HEK293 (cell line): ENCODE measurements at regions not wholly inside any gene's neighbourhood (a gene's known extent, or its start where the extent isn't known, plus 50 kb on each side); places are given as distances from the start of the nearest gene placed in this dataset.

Experiments used
- CTCF ChIA-PET: fragments of 350-600 bp; formaldehyde crosslinking; extraction: SDS; loops from one replicate; lab custom pipeline; 2021; ENCODE audit warnings: antibody characterized with exemption; lab: Yijun Ruan, JAX
- POLR2A ChIA-PET: fragments of 300-600 bp; formaldehyde crosslinking; extraction: SDS; loops from one replicate; lab custom pipeline; 2020; ENCODE audit warnings: antibody characterized with exemption, inconsistent platforms; lab: Yijun Ruan, JAX
- H3K27ac ChIP-seq: fragments of 200-500 bp; sonication (Bioruptor generic); 2 replicates; pipeline ENCODE4 v1.5.1; 2014; ENCODE audit warnings: low read depth, low read length, control low read depth, inconsistent platforms; ENCODE audit errors: extremely low read depth
- H3K36me3 ChIP-seq, 2 experiments: fragments of 200-500 bp in 1 of 2; sonication (Bioruptor generic) in 1 of 2; 1 replicate in 1 of 2; 2 replicates in 1 of 2; pipeline ENCODE4 v1.5.1; 2014 to 2017; ENCODE audit warnings: inconsistent platforms in 2 of 2, low read length in 2 of 2; ENCODE audit not compliant: control insufficient read depth in 2 of 2, insufficient read depth in 1 of 2
- H3K4me1 ChIP-seq: fragments of 200-500 bp; sonication (Bioruptor generic); 2 replicates; pipeline ENCODE4 v1.5.1; 2014; ENCODE audit warnings: mild to moderate bottlenecking, low read length, inconsistent platforms; ENCODE audit not compliant: control insufficient read depth, insufficient read depth
- H3K4me3 ChIP-seq: 2 replicates; pipeline ENCODE4 v1.5.1; 2011; ENCODE audit warnings: low read depth, mild to moderate bottlenecking, control low read depth, low read length, moderate library complexity
- H3K9me3 ChIP-seq: fragments of 200-500 bp; sonication (Bioruptor generic); 2 replicates; pipeline ENCODE4 v1.5.1; 2014; ENCODE audit warnings: low read depth, low read length, inconsistent platforms; ENCODE audit not compliant: control insufficient read depth, insufficient read depth
- HOXA7 ChIP-seq: sonication (generic); formaldehyde crosslinking; IDR thresholded peaks from 2 replicates; pipeline ENCODE4 v1.8.1; 2022; ENCODE audit warnings: missing genetic modification reagents, borderline replicate concordance
- OSR2 ChIP-seq: fragments of 450-650 bp; formaldehyde crosslinking; IDR thresholded peaks from 2 replicates; pipeline ENCODE4 v1.5.1; 2016; ENCODE audit warnings: missing biosample characterization, missing genetic modification characterization
- PRDM1 ChIP-seq: fragments of 450-650 bp; formaldehyde crosslinking; IDR thresholded peaks from 2 replicates; pipeline ENCODE4; 2016; ENCODE audit warnings: missing biosample characterization, missing genetic modification characterization
- SCRT1 ChIP-seq: fragments of 450-650 bp; formaldehyde crosslinking; IDR thresholded peaks from 2 replicates; pipeline ENCODE4 v1.5.1; 2016; ENCODE audit warnings: missing biosample characterization, missing genetic modification characterization, borderline replicate concordance
- TRIM28 ChIP-seq: IDR thresholded peaks from 2 replicates; pipeline ENCODE4 v1.6.1; 2011; ENCODE audit warnings: low read length, control low read depth, borderline replicate concordance
- WT1 ChIP-seq: fragments of 450-650 bp; formaldehyde crosslinking; IDR thresholded peaks from 2 replicates; pipeline ENCODE4 v1.5.1; 2016; ENCODE audit warnings: missing biosample characterization, missing genetic modification characterization
- ZBTB8A ChIP-seq: fragments of 450-650 bp; formaldehyde crosslinking; IDR thresholded peaks from 2 replicates; pipeline ENCODE4 v1.5.1; 2016; ENCODE audit warnings: missing biosample characterization, missing genetic modification characterization
- ZNF114 ChIP-seq: fragments of 450-650 bp; formaldehyde crosslinking; IDR thresholded peaks from 2 replicates; pipeline ENCODE4 v1.5.0; 2017; ENCODE audit warnings: missing biosample characterization, missing genetic modification characterization
- ZNF133 ChIP-seq: fragments of 450-650 bp; formaldehyde crosslinking; IDR thresholded peaks from 2 replicates; pipeline ENCODE4 v1.5.1; 2016; ENCODE audit warnings: missing biosample characterization, missing genetic modification characterization
- ZNF19 ChIP-seq: fragments of 450-650 bp; formaldehyde crosslinking; IDR thresholded peaks from 2 replicates; pipeline ENCODE4; 2016; ENCODE audit warnings: missing biosample characterization, missing genetic modification characterization, low read depth
- ZNF311 ChIP-seq: fragments of 450-650 bp; formaldehyde crosslinking; IDR thresholded peaks from 2 replicates; pipeline ENCODE4 v1.5.1; 2017; ENCODE audit warnings: missing biosample characterization, missing genetic modification characterization, borderline replicate concordance
- ZNF404 ChIP-seq: fragments of 450-650 bp; formaldehyde crosslinking; IDR thresholded peaks from 2 replicates; pipeline ENCODE4 v1.5.1; 2017; ENCODE audit warnings: missing biosample characterization, missing genetic modification characterization
- ZNF473 ChIP-seq: fragments of 450-650 bp; formaldehyde crosslinking; IDR thresholded peaks from 2 replicates; pipeline ENCODE4 v1.5.1; 2017; ENCODE audit warnings: missing biosample characterization, missing genetic modification characterization
- ZNF48 ChIP-seq: fragments of 450-650 bp; formaldehyde crosslinking; IDR thresholded peaks from 2 replicates; pipeline ENCODE4 v1.5.1; 2016; ENCODE audit warnings: missing biosample characterization, missing genetic modification characterization
- ZNF530 ChIP-seq: fragments of 450-650 bp; formaldehyde crosslinking; IDR thresholded peaks from 2 replicates; pipeline ENCODE4 v1.5.1; 2016; ENCODE audit warnings: low read depth, missing biosample characterization, missing genetic modification characterization
- ZNF776 ChIP-seq: fragments of 450-650 bp; formaldehyde crosslinking; IDR thresholded peaks from 2 replicates; pipeline ENCODE4 v1.5.0; 2017; ENCODE audit warnings: missing biosample characterization, missing genetic modification characterization, borderline replicate concordance
- ZNF777 ChIP-seq: fragments of 450-650 bp; formaldehyde crosslinking; IDR thresholded peaks from 2 replicates; pipeline ENCODE4 v1.5.1; 2017; ENCODE audit warnings: missing biosample characterization, missing genetic modification characterization, borderline replicate concordance
- ZSCAN30 ChIP-seq: fragments of 450-650 bp; IDR thresholded peaks from 2 replicates; pipeline ENCODE4 v1.5.1; 2018; ENCODE audit warnings: missing biosample characterization, mild to moderate bottlenecking, missing genetic modification characterization, moderate library complexity
- TF ChIP-seq, protein P1 (sequence below): fragments of 450-650 bp; formaldehyde crosslinking; conservative IDR thresholded peaks from 2 replicates; pipeline ENCODE4 v1.5.1; 2016; ENCODE audit warnings: low read depth, missing biosample characterization, missing genetic modification characterization
- TF ChIP-seq, protein P2 (sequence below): fragments of 450-650 bp; formaldehyde crosslinking; IDR thresholded peaks from 2 replicates; pipeline ENCODE4 v1.5.1; 2016; ENCODE audit warnings: missing biosample characterization, missing genetic modification characterization
- TF ChIP-seq, protein P3 (sequence below): fragments of 450-650 bp; formaldehyde crosslinking; IDR thresholded peaks from 2 replicates; pipeline ENCODE4 v1.5.1; 2016; ENCODE audit warnings: missing biosample characterization, missing genetic modification characterization, low read depth
- TF ChIP-seq, protein P4 (sequence below): fragments of 450-650 bp; formaldehyde crosslinking; IDR thresholded peaks from 2 replicates; pipeline ENCODE4; 2016; ENCODE audit warnings: missing biosample characterization, missing genetic modification characterization
- TF ChIP-seq, protein P5 (sequence below): fragments of 450-650 bp; formaldehyde crosslinking; conservative IDR thresholded peaks from 2 replicates; pipeline ENCODE4 v1.5.1; 2016; ENCODE audit warnings: low read depth, missing biosample characterization, missing genetic modification characterization

DNA sequence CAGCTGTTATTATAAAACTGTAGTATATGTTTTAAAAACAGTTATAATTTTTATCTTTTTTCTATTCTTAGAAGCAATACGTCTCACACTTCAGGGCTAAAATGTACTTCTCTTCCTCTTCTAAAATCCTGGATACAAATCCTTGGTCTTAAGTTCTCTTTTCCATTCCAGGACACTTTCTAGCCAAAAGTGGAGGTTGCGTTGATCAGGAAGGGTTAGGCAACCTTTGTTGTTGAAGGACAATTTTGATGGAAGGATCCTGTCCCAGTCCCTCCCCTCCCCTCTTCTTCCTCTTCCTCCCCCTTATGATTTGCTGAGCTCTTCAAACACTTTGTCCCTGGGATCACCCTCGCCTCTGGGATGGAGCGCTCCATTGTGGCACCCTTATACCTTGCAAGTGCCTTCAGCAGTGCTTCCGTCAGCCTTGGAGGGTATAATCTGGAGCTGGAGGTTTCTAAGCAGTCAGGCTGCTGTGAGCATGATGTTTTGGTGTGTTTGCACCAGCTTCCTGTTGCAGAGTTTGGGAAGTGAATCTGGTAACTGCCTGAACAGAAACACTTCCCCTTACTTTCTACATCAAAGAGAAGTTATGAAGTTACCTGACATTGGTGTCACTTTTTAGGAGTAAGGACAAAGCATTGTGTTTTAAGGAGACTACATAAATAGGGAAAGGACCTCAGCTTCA is 87.4 kb upstream of the SLC38A2 start:
- H3K9me3 ChIP-seq: no peaks in the 10 kb centered on the region
- TF ChIP-seq ZNF48 (tag by site-specific recombination) (no peak), WT1 (no peak), ZNF133 (no peak), ZNF311 (tag by site-specific recombination) (no peak), ZNF473 (no peak), ZSCAN30 (no peak), ZBTB8A (tag by site-specific recombination) (no peak), ZNF776 (tag by site-specific recombination) (no peak), ZNF404 (tag by site-specific recombination) (no peak), OSR2 (no peak), HOXA7 (CRISPR knock-in tag) (no peak), ZNF114 (tag by site-specific recombination) (no peak), ZNF530 (tag by site-specific recombination) (no peak)
- TF ChIP-seq, protein P1, sequence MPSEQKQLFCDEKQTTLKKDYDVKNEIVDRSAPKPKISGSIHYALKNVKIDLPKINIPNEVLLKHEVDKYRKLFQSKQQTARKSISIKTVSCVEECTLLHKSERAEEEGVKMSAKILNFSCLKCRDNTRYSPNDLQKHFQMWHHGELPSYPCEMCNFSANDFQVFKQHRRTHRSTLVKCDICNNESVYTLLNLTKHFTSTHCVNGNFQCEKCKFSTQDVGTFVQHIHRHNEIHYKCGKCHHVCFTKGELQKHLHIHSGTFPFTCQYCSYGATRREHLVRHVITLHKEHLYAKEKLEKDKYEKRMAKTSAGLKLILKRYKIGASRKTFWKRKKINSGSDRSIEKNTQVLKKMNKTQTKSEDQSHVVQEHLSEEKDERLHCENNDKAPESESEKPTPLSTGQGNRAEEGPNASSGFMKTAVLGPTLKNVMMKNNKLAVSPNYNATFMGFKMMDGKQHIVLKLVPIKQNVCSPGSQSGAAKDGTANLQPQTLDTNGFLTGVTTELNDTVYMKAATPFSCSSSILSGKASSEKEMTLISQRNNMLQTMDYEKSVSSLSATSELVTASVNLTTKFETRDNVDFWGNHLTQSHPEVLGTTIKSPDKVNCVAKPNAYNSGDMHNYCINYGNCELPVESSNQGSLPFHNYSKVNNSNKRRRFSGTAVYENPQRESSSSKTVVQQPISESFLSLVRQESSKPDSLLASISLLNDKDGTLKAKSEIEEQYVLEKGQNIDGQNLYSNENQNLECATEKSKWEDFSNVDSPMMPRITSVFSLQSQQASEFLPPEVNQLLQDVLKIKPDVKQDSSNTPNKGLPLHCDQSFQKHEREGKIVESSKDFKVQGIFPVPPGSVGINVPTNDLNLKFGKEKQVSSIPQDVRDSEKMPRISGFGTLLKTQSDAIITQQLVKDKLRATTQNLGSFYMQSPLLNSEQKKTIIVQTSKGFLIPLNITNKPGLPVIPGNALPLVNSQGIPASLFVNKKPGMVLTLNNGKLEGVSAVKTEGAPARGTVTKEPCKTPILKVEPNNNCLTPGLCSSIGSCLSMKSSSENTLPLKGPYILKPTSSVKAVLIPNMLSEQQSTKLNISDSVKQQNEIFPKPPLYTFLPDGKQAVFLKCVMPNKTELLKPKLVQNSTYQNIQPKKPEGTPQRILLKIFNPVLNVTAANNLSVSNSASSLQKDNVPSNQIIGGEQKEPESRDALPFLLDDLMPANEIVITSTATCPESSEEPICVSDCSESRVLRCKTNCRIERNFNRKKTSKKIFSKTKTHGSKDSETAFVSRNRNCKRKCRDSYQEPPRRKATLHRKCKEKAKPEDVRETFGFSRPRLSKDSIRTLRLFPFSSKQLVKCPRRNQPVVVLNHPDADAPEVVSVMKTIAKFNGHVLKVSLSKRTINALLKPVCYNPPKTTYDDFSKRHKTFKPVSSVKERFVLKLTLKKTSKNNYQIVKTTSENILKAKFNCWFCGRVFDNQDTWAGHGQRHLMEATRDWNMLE: no peak
- TF ChIP-seq, protein P2, sequence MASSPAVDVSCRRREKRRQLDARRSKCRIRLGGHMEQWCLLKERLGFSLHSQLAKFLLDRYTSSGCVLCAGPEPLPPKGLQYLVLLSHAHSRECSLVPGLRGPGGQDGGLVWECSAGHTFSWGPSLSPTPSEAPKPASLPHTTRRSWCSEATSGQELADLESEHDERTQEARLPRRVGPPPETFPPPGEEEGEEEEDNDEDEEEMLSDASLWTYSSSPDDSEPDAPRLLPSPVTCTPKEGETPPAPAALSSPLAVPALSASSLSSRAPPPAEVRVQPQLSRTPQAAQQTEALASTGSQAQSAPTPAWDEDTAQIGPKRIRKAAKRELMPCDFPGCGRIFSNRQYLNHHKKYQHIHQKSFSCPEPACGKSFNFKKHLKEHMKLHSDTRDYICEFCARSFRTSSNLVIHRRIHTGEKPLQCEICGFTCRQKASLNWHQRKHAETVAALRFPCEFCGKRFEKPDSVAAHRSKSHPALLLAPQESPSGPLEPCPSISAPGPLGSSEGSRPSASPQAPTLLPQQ (tag by site-specific recombination): no peak
- H3K4me3 ChIP-seq: no peak overlapping the region
- ChIA-PET POLR2A (interaction anchor here (0.5 to 1.3 kb wide), 2 partner anchors 11 to 14 kb away, joined by 3 read pairs; no protein-coding TSS in a partner anchor), CTCF (interaction anchor here (0.7 to 0.8 kb wide), 2 partner anchors 11 kb away, joined by 3 read pairs; no protein-coding TSS in a partner anchor)
- no peaks in the 10 kb centered on the region for H3K36me3 ChIP-seq
- H3K4me1 ChIP-seq: peaks cover 19% of the 10 kb centered on the region
- no peak overlapping the region for H3K27ac ChIP-seq

DNA sequence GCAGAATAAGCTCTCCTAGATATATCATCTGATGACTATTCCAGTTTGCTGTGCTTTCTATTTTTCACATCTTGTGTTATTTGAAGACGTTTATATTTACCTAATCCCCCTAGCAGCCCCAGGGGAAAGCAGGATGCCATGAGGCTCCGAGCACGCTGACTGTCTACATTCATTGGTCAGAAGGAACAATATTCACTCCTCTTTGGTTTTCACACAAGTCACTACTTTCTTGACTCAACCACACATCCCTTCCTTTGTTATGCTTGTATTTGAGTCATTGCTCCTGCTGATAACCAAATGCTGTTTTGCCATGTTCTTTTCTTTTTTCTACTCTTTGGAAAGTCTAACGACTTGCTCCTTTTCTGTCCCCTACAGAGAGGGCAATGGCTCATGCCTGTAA is 86.5 kb upstream of the SLC38A2 start:
- Histone ChIP-seq H3K9me3 (no peaks in the 10 kb centered on the region), H3K27ac (no peak overlapping the region), H3K4me3 (no peak overlapping the region), H3K4me1 (peaks cover 19% of the 10 kb centered on the region), H3K36me3 (no peaks in the 10 kb centered on the region)
- ChIA-PET POLR2A (no interaction called here), CTCF (interaction anchor here (0.7 kb wide), 1 partner anchor 12 kb away, joined by 3 read pairs; no protein-coding TSS in a partner anchor)
- TF ChIP-seq, protein P3, sequence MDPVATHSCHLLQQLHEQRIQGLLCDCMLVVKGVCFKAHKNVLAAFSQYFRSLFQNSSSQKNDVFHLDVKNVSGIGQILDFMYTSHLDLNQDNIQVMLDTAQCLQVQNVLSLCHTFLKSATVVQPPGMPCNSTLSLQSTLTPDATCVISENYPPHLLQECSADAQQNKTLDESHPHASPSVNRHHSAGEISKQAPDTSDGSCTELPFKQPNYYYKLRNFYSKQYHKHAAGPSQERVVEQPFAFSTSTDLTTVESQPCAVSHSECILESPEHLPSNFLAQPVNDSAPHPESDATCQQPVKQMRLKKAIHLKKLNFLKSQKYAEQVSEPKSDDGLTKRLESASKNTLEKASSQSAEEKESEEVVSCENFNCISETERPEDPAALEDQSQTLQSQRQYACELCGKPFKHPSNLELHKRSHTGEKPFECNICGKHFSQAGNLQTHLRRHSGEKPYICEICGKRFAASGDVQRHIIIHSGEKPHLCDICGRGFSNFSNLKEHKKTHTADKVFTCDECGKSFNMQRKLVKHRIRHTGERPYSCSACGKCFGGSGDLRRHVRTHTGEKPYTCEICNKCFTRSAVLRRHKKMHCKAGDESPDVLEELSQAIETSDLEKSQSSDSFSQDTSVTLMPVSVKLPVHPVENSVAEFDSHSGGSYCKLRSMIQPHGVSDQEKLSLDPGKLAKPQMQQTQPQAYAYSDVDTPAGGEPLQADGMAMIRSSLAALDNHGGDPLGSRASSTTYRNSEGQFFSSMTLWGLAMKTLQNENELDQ: no peak
- no peak for TF ChIP-seq ZNF19 (tag by site-specific recombination)
- TF ChIP-seq PRDM1 (tag by site-specific recombination): no peak
- no peak for TF ChIP-seq ZNF777 (tag by site-specific recombination)
- TF ChIP-seq TRIM28: no peak
- TF ChIP-seq, protein P4, sequence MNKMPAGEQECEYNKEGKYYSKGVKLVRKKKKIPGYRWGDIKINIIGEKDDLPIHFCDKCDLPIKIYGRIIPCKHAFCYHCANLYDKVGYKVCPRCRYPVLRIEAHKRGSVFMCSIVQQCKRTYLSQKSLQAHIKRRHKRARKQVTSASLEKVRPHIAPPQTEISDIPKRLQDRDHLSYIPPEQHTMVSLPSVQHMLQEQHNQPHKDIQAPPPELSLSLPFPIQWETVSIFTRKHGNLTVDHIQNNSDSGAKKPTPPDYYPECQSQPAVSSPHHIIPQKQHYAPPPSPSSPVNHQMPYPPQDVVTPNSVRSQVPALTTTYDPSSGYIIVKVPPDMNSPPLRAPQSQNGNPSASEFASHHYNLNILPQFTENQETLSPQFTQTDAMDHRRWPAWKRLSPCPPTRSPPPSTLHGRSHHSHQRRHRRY (tag by site-specific recombination): no peak
- TF ChIP-seq SCRT1 (tag by site-specific recombination): no peak
- TF ChIP-seq, protein P5, sequence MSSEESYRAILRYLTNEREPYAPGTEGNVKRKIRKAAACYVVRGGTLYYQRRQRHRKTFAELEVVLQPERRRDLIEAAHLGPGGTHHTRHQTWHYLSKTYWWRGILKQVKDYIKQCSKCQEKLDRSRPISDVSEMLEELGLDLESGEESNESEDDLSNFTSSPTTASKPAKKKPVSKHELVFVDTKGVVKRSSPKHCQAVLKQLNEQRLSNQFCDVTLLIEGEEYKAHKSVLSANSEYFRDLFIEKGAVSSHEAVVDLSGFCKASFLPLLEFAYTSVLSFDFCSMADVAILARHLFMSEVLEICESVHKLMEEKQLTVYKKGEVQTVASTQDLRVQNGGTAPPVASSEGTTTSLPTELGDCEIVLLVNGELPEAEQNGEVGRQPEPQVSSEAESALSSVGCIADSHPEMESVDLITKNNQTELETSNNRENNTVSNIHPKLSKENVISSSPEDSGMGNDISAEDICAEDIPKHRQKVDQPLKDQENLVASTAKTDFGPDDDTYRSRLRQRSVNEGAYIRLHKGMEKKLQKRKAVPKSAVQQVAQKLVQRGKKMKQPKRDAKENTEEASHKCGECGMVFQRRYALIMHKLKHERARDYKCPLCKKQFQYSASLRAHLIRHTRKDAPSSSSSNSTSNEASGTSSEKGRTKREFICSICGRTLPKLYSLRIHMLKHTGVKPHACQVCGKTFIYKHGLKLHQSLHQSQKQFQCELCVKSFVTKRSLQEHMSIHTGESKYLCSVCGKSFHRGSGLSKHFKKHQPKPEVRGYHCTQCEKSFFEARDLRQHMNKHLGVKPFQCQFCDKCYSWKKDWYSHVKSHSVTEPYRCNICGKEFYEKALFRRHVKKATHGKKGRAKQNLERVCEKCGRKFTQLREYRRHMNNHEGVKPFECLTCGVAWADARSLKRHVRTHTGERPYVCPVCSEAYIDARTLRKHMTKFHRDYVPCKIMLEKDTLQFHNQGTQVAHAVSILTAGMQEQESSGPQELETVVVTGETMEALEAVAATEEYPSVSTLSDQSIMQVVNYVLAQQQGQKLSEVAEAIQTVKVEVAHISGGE: no peak
